CD14-positive monocyte (primary cell): ENCODE measurements at regions not wholly inside any gene's neighbourhood (a gene's known extent, or its start where the extent isn't known, plus 50 kb on each side); places are given as distances from the start of the nearest gene placed in this dataset.

Experiments used
- DNase-seq, 3 donors: peaks; one replicate each; pipeline ENCODE4 v3.0.0-alpha.2; 2011 to 2022
- H2AFZ ChIP-seq: 2 replicates; pipeline ENCODE4 v1.6.0; 2012; ENCODE audit warnings: mild to moderate bottlenecking, low read depth, low read length, inconsistent platforms; ENCODE audit not compliant: insufficient read depth, poor library complexity, severe bottlenecking
- H3K27ac ChIP-seq, 2 donors: 1 replicate in 1 of 2; 2 replicates in 1 of 2; pipeline ENCODE4 v1.5.1; 2012 to 2013; ENCODE audit warnings: low read length in 2 of 2, control low read depth in 1 of 2, inconsistent platforms in 1 of 2, low read depth in 1 of 2, mild to moderate bottlenecking in 1 of 2
- H3K27me3 ChIP-seq, 2 donors: one replicate each; pipeline versions ENCODE4 v1.6.0 to v1.6.1; 2011 to 2013; ENCODE audit warnings: low read length in 2 of 2; ENCODE audit not compliant: control insufficient read depth in 2 of 2, insufficient read depth in 2 of 2
- H3K36me3 ChIP-seq, 2 donors: replicated peaks in 1 of 2; 1 replicate in 1 of 2; 2 replicates in 1 of 2; pipeline versions ENCODE4 v1.5.1 to v1.6.1; 2012 to 2013; ENCODE audit warnings: low read length in 2 of 2, control low read depth in 1 of 2, inconsistent platforms in 1 of 2, mild to moderate bottlenecking in 1 of 2; ENCODE audit not compliant: insufficient read depth in 2 of 2, control insufficient read depth in 1 of 2
- H3K4me1 ChIP-seq, 2 donors: 1 replicate in 1 of 2; 2 replicates in 1 of 2; pipeline versions ENCODE4 v1.5.1 to v1.6.1; 2012 to 2013; ENCODE audit warnings: low read length in 2 of 2, control low read depth in 1 of 2, inconsistent platforms in 1 of 2, mild to moderate bottlenecking in 1 of 2, moderate library complexity in 1 of 2; ENCODE audit not compliant: insufficient read depth in 2 of 2, control insufficient read depth in 1 of 2
- H3K4me2 ChIP-seq: replicated peaks from 2 replicates; pipeline ENCODE3; 2012; ENCODE audit warnings: low read length, moderate library complexity, mild to moderate bottlenecking; ENCODE audit not compliant: poor library complexity, severe bottlenecking; ENCODE audit errors: extremely low read depth
- H3K4me3 ChIP-seq, 3 experiments: fragments of 200-600 bp in 1 of 3; sonication (generic) in 1 of 3; replicated peaks in 1 of 3; 1 replicate in 2 of 3; 2 replicates in 1 of 3; pipeline ENCODE4 v1.5.1; 2011 to 2013; ENCODE audit warnings: low read length in 3 of 3, mild to moderate bottlenecking in 3 of 3, control low read depth in 2 of 3, low read depth in 2 of 3, inconsistent platforms in 1 of 3, moderate library complexity in 1 of 3
- H3K79me2 ChIP-seq: 2 replicates; pipeline ENCODE4 v1.6.0; 2012; ENCODE audit warnings: mild to moderate bottlenecking, control low read depth, inconsistent platforms, low read length, moderate library complexity; ENCODE audit not compliant: insufficient read depth
- H3K9ac ChIP-seq: 2 replicates; pipeline ENCODE4 v1.6.0; 2017; ENCODE audit warnings: low read length, mild to moderate bottlenecking; ENCODE audit not compliant: insufficient read depth, poor library complexity, severe bottlenecking
- H3K9me3 ChIP-seq, 2 donors: replicated peaks in 1 of 2; 1 replicate in 1 of 2; 2 replicates in 1 of 2; pipeline versions ENCODE4 v1.5.1 to v1.6.1; 2012 to 2013; ENCODE audit warnings: low read length in 2 of 2, control low read depth in 1 of 2; ENCODE audit not compliant: control insufficient read depth in 1 of 2, insufficient read depth in 1 of 2
- H4K20me1 ChIP-seq: 2 replicates; pipeline ENCODE4 v1.6.0; 2012; ENCODE audit warnings: mild to moderate bottlenecking, low read length, control low read depth, moderate library complexity; ENCODE audit not compliant: insufficient read depth
- H3K27ac Mint-ChIP-seq, 7 donors: one replicate each; pipeline ENCODE4 v1.8.0; 2020; ENCODE audit warnings: mild to moderate bottlenecking in 7 of 7, mixed read lengths in 7 of 7, moderate library complexity in 6 of 7, inconsistent platforms in 2 of 7
- H3K27me3 Mint-ChIP-seq, 3 donors: one replicate each; pipeline ENCODE4 v1.8.0; 2021 to 2022; ENCODE audit warnings: low read depth in 3 of 3, mild to moderate bottlenecking in 3 of 3, mixed read lengths in 3 of 3, moderate library complexity in 3 of 3, inconsistent platforms in 1 of 3
- H3K36me3 Mint-ChIP-seq, 2 donors: one replicate each; pipeline ENCODE4 v1.8.0; 2020; ENCODE audit warnings: mixed read lengths in 2 of 2, inconsistent platforms in 1 of 2, mild to moderate bottlenecking in 1 of 2
- H3K4me1 Mint-ChIP-seq: one replicate; pipeline ENCODE4 v1.8.0; 2020; ENCODE audit warnings: mild to moderate bottlenecking, mixed read lengths
- H3K4me3 Mint-ChIP-seq, 2 donors: one replicate each; pipeline ENCODE4 v1.8.0; 2020; ENCODE audit warnings: mild to moderate bottlenecking in 2 of 2, mixed read lengths in 2 of 2, moderate library complexity in 1 of 2
- H3K9me3 Mint-ChIP-seq, 7 donors: one replicate each; pipeline ENCODE4 v1.8.0; 2020 to 2022; ENCODE audit warnings: mixed read lengths in 7 of 7, mild to moderate bottlenecking in 6 of 7, moderate library complexity in 6 of 7, inconsistent platforms in 2 of 7
- CTCF ChIP-seq: fragments of 200-600 bp; IDR thresholded peaks from one replicate; pipeline ENCODE4 v1.8.0; 2022; ENCODE audit warnings: antibody characterized with exemption, mild to moderate bottlenecking
- WGBS: methylation state at CpG from one replicate; pipeline ENCODE4 v1.1.5; 2013; ENCODE audit warnings: missing lambda C conversion rate; ENCODE audit not compliant: insufficient coverage; 5-methylcytosine and 5-hydroxymethylcytosine counted together
- intact Hi-C, 2 donors: fragments of 100-400 bp; cut with micrococcal nuclease; formaldehyde crosslinking; loops; one replicate each; pipeline versions ENCODE4 v1.15.0 to v1.15.1; 2023

- Mint-ChIP-seq H3K27ac (no peak overlapping the region), H3K4me1 (no peaks in the 10 kb centered on the region), H3K36me3 (no peaks in the 10 kb centered on the region), H3K27me3 (no peaks in the 10 kb centered on the region), H3K9me3 (peaks cover 0 to 9% (median 4%) of the 10 kb centered on the region in 7 donors), H3K4me3 (no peak overlapping the region)
- H3K27me3 ChIP-seq: no peaks in the 10 kb centered on the region
- no peak overlapping the region for H2AFZ ChIP-seq
- intact Hi-C loops: no loop called here
- H3K4me3 ChIP-seq: no peak overlapping the region
- H3K4me1 ChIP-seq: no peaks in the 10 kb centered on the region
- H3K9ac ChIP-seq: no peak overlapping the region
- no peak overlapping the region for H3K27ac ChIP-seq
- no peak for DNase-seq
- no peaks in the 10 kb centered on the region for H3K36me3 ChIP-seq
- H4K20me1 ChIP-seq: no peaks in the 10 kb centered on the region
- H3K79me2 ChIP-seq: no peaks in the 10 kb centered on the region
- 100% methylated on average over 1 of the region's 5 CpGs for WGBS
- no peak overlapping the region for H3K4me2 ChIP-seq
- H3K9me3 ChIP-seq: no peaks in the 10 kb centered on the region
- no peak for TF ChIP-seq CTCF
Measured at GRCh38 chr21:15967661-15968060, 237.9 kb downstream of the USP25 start.

- H3K9ac ChIP-seq: no peak overlapping the region
- no peak for TF ChIP-seq CTCF
- no peaks in the 10 kb centered on the region for H3K36me3 ChIP-seq
- Mint-ChIP-seq H3K4me1 (no peaks in the 10 kb centered on the region), H3K27ac (no peak overlapping the region), H3K4me3 (no peak overlapping the region), H3K36me3 (no peaks in the 10 kb centered on the region), H3K27me3 (no peaks in the 10 kb centered on the region), H3K9me3 (peaks cover 0 to 5% (median 3%) of the 10 kb centered on the region in 7 donors)
- H3K27ac ChIP-seq: no peak overlapping the region
- H4K20me1 ChIP-seq: no peaks in the 10 kb centered on the region
- H3K4me2 ChIP-seq: no peak overlapping the region
- WGBS: no CpG with 5 or more reads among the region's 1 CpG
- H3K9me3 ChIP-seq: no peaks in the 10 kb centered on the region
- no peaks in the 10 kb centered on the region for H3K27me3 ChIP-seq
- no peak overlapping the region for H2AFZ ChIP-seq
- H3K4me3 ChIP-seq: no peak overlapping the region
- intact Hi-C loops: no loop called here
- H3K79me2 ChIP-seq: no peaks in the 10 kb centered on the region
- DNase-seq: no peak
- H3K4me1 ChIP-seq: no peaks in the 10 kb centered on the region
Measured at GRCh38 chr21:15968776-15969310, 239.1 kb downstream of the USP25 start.
